ENCODE measurements at regions not wholly inside any gene's neighbourhood (a gene's known extent, or its start where the extent isn't known, plus 50 kb on each side); places are given as distances from the start of the nearest gene placed in this dataset.

GRCh38 chr5:27402828-27403227, 364.4 kb upstream of the CDH9 start:
- no peak for TF ChIP-seq GATA3 (IDR thresholded peaks at IDR 0.05; ENCODE audit: low read depth, low read length)
- no peak for TF ChIP-seq GATA2 (IDR thresholded peaks at IDR 0.05; ENCODE audit: low read depth, low read length)

- TF ChIP-seq GATA3 (IDR thresholded peaks at IDR 0.05; ENCODE audit: low read depth, low read length) (no peak), GATA2 (IDR thresholded peaks at IDR 0.05; ENCODE audit: low read depth, low read length) (no peak)
Measured at GRCh38 chr5:27396998-27397397, 358.6 kb upstream of the CDH9 start.

- TF ChIP-seq GATA3 (IDR thresholded peaks at IDR 0.05; ENCODE audit: low read depth, low read length) (no peak), GATA2 (IDR thresholded peaks at IDR 0.05; ENCODE audit: low read depth, low read length) (no peak)
Measured at GRCh38 chr5:27392716-27393115, 354.3 kb upstream of the CDH9 start.

- TF ChIP-seq GATA3 (IDR thresholded peaks at IDR 0.05; ENCODE audit: low read depth, low read length) (no peak), GATA2 (IDR thresholded peaks at IDR 0.05; ENCODE audit: low read depth, low read length) (no peak)
Measured at GRCh38 chr5:27389696-27390095, 351.3 kb upstream of the CDH9 start.

GRCh38 chr5:27388755-27389154, 350.4 kb upstream of the CDH9 start:
- TF ChIP-seq GATA3 (IDR thresholded peaks at IDR 0.05; ENCODE audit: low read depth, low read length) (no peak), GATA2 (IDR thresholded peaks at IDR 0.05; ENCODE audit: low read depth, low read length) (no peak)

GRCh38 chr5:27387535-27388073, 349.2 kb upstream of the CDH9 start:
- no peak for TF ChIP-seq GATA2 (IDR thresholded peaks at IDR 0.05; ENCODE audit: low read depth, low read length)
- no peak for TF ChIP-seq GATA3 (IDR thresholded peaks at IDR 0.05; ENCODE audit: low read depth, low read length)

- TF ChIP-seq GATA3 (IDR thresholded peaks at IDR 0.05; ENCODE audit: low read depth, low read length), result no peak
- no peak for TF ChIP-seq GATA2 (IDR thresholded peaks at IDR 0.05; ENCODE audit: low read depth, low read length)
Measured at GRCh38 chr5:27381686-27382085, 343.3 kb upstream of the CDH9 start.

GRCh38 chr5:27377626-27378025, 339.2 kb upstream of the CDH9 start:
- no peak for TF ChIP-seq GATA3 (IDR thresholded peaks at IDR 0.05; ENCODE audit: low read depth, low read length)
- no peak for TF ChIP-seq GATA2 (IDR thresholded peaks at IDR 0.05; ENCODE audit: low read depth, low read length)

- TF ChIP-seq GATA2 (IDR thresholded peaks at IDR 0.05; ENCODE audit: low read depth, low read length) (no peak), GATA3 (IDR thresholded peaks at IDR 0.05; ENCODE audit: low read depth, low read length) (no peak)
Measured at GRCh38 chr5:27353970-27354369, 315.6 kb upstream of the CDH9 start.

- no peak for TF ChIP-seq GATA2 (IDR thresholded peaks at IDR 0.05; ENCODE audit: low read depth, low read length)
- no peak for TF ChIP-seq GATA3 (IDR thresholded peaks at IDR 0.05; ENCODE audit: low read depth, low read length)
Measured at GRCh38 chr5:27353540-27353939, 315.2 kb upstream of the CDH9 start.

GRCh38 chr5:27341342-27341741, 303.0 kb upstream of the CDH9 start:
- TF ChIP-seq GATA3 (IDR thresholded peaks at IDR 0.05; ENCODE audit: low read depth, low read length) (no peak), GATA2 (IDR thresholded peaks at IDR 0.05; ENCODE audit: low read depth, low read length) (no peak)

- TF ChIP-seq GATA3 (IDR thresholded peaks at IDR 0.05; ENCODE audit: low read depth, low read length) (no peak), GATA2 (IDR thresholded peaks at IDR 0.05; ENCODE audit: low read depth, low read length) (no peak)
Measured at GRCh38 chr5:27336817-27337216, 298.4 kb upstream of the CDH9 start.

GRCh38 chr5:27328480-27328879, 290.1 kb upstream of the CDH9 start:
- TF ChIP-seq GATA3 (IDR thresholded peaks at IDR 0.05; ENCODE audit: low read depth, low read length) (no peak), GATA2 (IDR thresholded peaks at IDR 0.05; ENCODE audit: low read depth, low read length) (no peak)

- TF ChIP-seq GATA3 (IDR thresholded peaks at IDR 0.05; ENCODE audit: low read depth, low read length) (no peak), GATA2 (IDR thresholded peaks at IDR 0.05; ENCODE audit: low read depth, low read length) (no peak)
Measured at GRCh38 chr5:27325513-27325912, 287.1 kb upstream of the CDH9 start.

- TF ChIP-seq GATA3 (IDR thresholded peaks at IDR 0.05; ENCODE audit: low read depth, low read length), result no peak
Measured at GRCh38 chr5:27318701-27319100, 280.3 kb upstream of the CDH9 start.

GRCh38 chr5:27316271-27316650, 277.9 kb upstream of the CDH9 start:
- TF ChIP-seq GATA2 (IDR thresholded peaks at IDR 0.05; ENCODE audit: low read depth, low read length) (no peak), GATA3 (IDR thresholded peaks at IDR 0.05; ENCODE audit: low read depth, low read length) (no peak)
